Pancreas (tissue), 10 donors: ENCODE measurements at regions not wholly inside any gene's neighbourhood (a gene's known extent, or its start where the extent isn't known, plus 50 kb on each side); places are given as distances from the start of the nearest gene placed in this dataset.

Experiments used
- ATAC-seq, 4 donors: fragments of 200-7000 bp; cut with Tn5 transposase; one replicate each; pipeline versions ENCODE4 v1.8.0 to v1.9.1; 2020; ENCODE audit warnings: mild to moderate bottlenecking in 4 of 4, moderate library complexity in 4 of 4
- DNase-seq, 6 donors: peaks; one replicate each; pipeline ENCODE4 v3.0.0-alpha.2; 2020
- FAIRE-seq: peaks from 2 replicates; lab custom pipeline; 2012; peaks lifted over from hg19 to GRCh38; lab: Jason Lieb, UNC
- H3K27ac ChIP-seq, 4 donors: fragments of 200-600 bp; sonication (generic); 1 replicate in 3 of 4; 2 replicates in 1 of 4; pipeline versions ENCODE4 v1.5.0 to v1.8.0; 2020
- H3K27me3 ChIP-seq, 4 donors: fragments of 200-600 bp; one replicate each; pipeline ENCODE4 v1.8.0; 2021
- H3K36me3 ChIP-seq, 3 donors: fragments of 200-600 bp; sonication (generic) in 1 of 3; one replicate each; pipeline versions ENCODE4 v1.5.0 to v1.8.0; 2020 to 2021
- H3K4me1 ChIP-seq, 3 donors: fragments of 200-600 bp; one replicate each; pipeline ENCODE4 v1.8.0; 2021
- H3K4me3 ChIP-seq, 4 donors: fragments of 200-600 bp; sonication (generic) in 2 of 4; one replicate each; pipeline versions ENCODE4 v1.5.0 to v1.8.0; 2020 to 2021
- H3K9me3 ChIP-seq, 4 donors: fragments of 200-600 bp; one replicate each; pipeline ENCODE4 v1.8.0; 2021
- CTCF ChIP-seq, 4 donors: fragments of 200-600 bp; sonication (generic) in 3 of 4; IDR thresholded peaks; one replicate each; pipeline versions ENCODE4 v1.5.0 to v1.8.0; 2021; ENCODE audit warnings: antibody characterized with exemption in 4 of 4
- WGBS, 2 donors: extraction: QIAGEN DNeasy Blood & Tissue Kit; methylation state at CpG; one replicate each; pipeline ENCODE4 v1.1.7; 2013; 5-methylcytosine and 5-hydroxymethylcytosine counted together
- intact Hi-C, 3 donors: fragments of 100-400 bp; cut with DNase I; formaldehyde crosslinking; loops; one replicate each; pipeline versions ENCODE4 v1.11.1 to v1.14.2; 2022
- donor health status: healthy with polysubstance abuse.
- donor health status: DM: no; HTN: no; CAD: no; lungs with moderate emphysema.
- donor health status: DM: no; HTN: no; CAD: no.
- donor health status: control.
- donor health status: control.
- donor health status: Bipolar disorder and iron deficiency.
- donor health status: DM: yes; HTN: yes; CAD: no.
- donor health status: DM: no; HTN: no; CAD: no.
- donor health status: DM: no; HTN: no; CAD: no.
- donor health status: DM: yes; HTN: yes; CAD: no.

- no peak for DNase-seq
- H3K4me1 ChIP-seq = no peaks in the 10 kb centered on the region
- no peak for TF ChIP-seq CTCF (IDR thresholded peaks at IDR 0.05)
- H3K36me3 ChIP-seq = no peaks in the 10 kb centered on the region
- H3K27me3 ChIP-seq = no peaks in the 10 kb centered on the region
- H3K27ac ChIP-seq = no peak overlapping the region
- 59 to 60% methylated on average over 4 of the region's 4 CpGs for WGBS, 2 donors
- ATAC-seq = peak in 1 of 4 donors; percentile 16
- intact Hi-C loops = no loop called here
- FAIRE-seq = no peak
- H3K4me3 ChIP-seq = no peak overlapping the region
- H3K9me3 ChIP-seq = no peaks in the 10 kb centered on the region
These were observed 88.7 kb upstream of the TNIK start for GRCh38 chr3:171548917-171549316.

GRCh38 chr3:171543759-171544300 is 83.6 kb upstream of the TNIK start:
- no peak for ATAC-seq
- no peaks in the 10 kb centered on the region for H3K4me1 ChIP-seq
- TF ChIP-seq CTCF (IDR thresholded peaks at IDR 0.05) = no peak
- H3K9me3 ChIP-seq = no peaks in the 10 kb centered on the region
- H3K27ac ChIP-seq = no peak overlapping the region
- no peaks in the 10 kb centered on the region for H3K36me3 ChIP-seq
- no peak for DNase-seq
- no peak for FAIRE-seq
- no peaks in the 10 kb centered on the region for H3K27me3 ChIP-seq
- intact Hi-C loops = no loop called here
- H3K4me3 ChIP-seq = no peak overlapping the region
- 84 to 92% methylated on average over 7 of the region's 7 CpGs for WGBS, 2 donors

GRCh38 chr3:171542976-171543375 is 82.8 kb upstream of the TNIK start:
- FAIRE-seq (no peak), ATAC-seq (no peak), DNase-seq (no peak)
- Histone ChIP-seq H3K27me3 (no peaks in the 10 kb centered on the region), H3K4me3 (no peak overlapping the region), H3K27ac (no peak overlapping the region), H3K9me3 (no peaks in the 10 kb centered on the region), H3K4me1 (no peaks in the 10 kb centered on the region), H3K36me3 (no peaks in the 10 kb centered on the region)
- no peak for TF ChIP-seq CTCF (IDR thresholded peaks at IDR 0.05)
- whole genome bisulfite sequencing, 2 donors = 32% methylated on average over 2 of the region's 2 CpGs
- intact Hi-C loops = no loop called here

DNA sequence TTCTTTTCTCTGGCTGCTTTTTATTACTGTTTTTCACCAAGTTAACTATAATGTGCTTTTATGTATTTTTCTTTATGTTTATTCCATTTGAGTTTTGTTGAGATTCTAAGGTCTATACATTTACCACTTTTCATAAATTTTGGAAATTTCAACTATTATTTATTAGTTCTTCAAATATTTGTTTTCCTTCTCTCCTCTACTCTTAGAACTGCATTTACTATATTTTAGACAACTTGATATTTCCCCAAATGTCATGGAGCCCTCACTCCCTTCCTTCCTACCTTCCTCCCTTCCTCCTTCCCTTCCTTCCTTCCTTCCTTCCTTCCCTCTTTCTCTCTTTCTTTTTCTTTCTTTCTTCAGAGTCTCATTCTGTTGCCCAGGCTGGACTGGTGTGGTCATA is 81.4 kb upstream of the TNIK start:
- no peaks in the 10 kb centered on the region for H3K27me3 ChIP-seq
- no peak for FAIRE-seq

More for the DNA sequence above, 81.4 kb upstream of the TNIK start:
- intact Hi-C loops = no loop called here
- ATAC-seq = no peak
- no peaks in the 10 kb centered on the region for H3K36me3 ChIP-seq
- DNase-seq = no peak
- H3K4me3 ChIP-seq = no peak overlapping the region
- no peak overlapping the region for H3K27ac ChIP-seq
- no peak for TF ChIP-seq CTCF (IDR thresholded peaks at IDR 0.05)
- H3K9me3 ChIP-seq = no peaks in the 10 kb centered on the region
- no peaks in the 10 kb centered on the region for H3K4me1 ChIP-seq
